ENCODE measurements at regions not wholly inside any gene's neighbourhood (a gene's known extent, or its start where the extent isn't known, plus 50 kb on each side); places are given as distances from the start of the nearest gene placed in this dataset.

- TF ChIP-seq CTCF (IDR thresholded peaks at IDR 0.05) (no peak), GABPB1 (CRISPR knock-in tag; IDR thresholded peaks at IDR 0.05) (no peak), E2F1 (CRISPR knock-in tag; IDR thresholded peaks at IDR 0.05) (no peak), ELF4 (CRISPR knock-in tag; IDR thresholded peaks at IDR 0.05; ENCODE audit: low read depth) (no peak), SP1 (CRISPR knock-in tag; conservative IDR thresholded peaks at IDR 0.05) (no peak), CREB1 (CRISPR knock-in tag; IDR thresholded peaks at IDR 0.05) (no peak), ATF2 (CRISPR knock-in tag; IDR thresholded peaks at IDR 0.05; ENCODE audit: borderline replicate concordance, low read depth) (no peak), USF2 (CRISPR knock-in tag; IDR thresholded peaks at IDR 0.05) (no peak), PRDM15 (CRISPR knock-in tag; IDR thresholded peaks at IDR 0.05) (no peak), MAX (CRISPR knock-in tag; IDR thresholded peaks at IDR 0.05) (no peak), AFF4 (CRISPR knock-in tag; IDR thresholded peaks at IDR 0.05; ENCODE audit: borderline replicate concordance) (no peak), MYBL2 (CRISPR knock-in tag; IDR thresholded peaks at IDR 0.05) (no peak)
Measured at GRCh38 chr3:154657218-154657617, 227.2 kb upstream of the GPR149 start.

Data from WTC11 (cell line).